ENCODE measurements at regions not wholly inside any gene's neighbourhood (a gene's known extent, or its start where the extent isn't known, plus 50 kb on each side); places are given as distances from the start of the nearest gene placed in this dataset.

GRCh38 chr9:110124439-110124838, 83.5 kb downstream of the C9orf152 start:
- TF ChIP-seq SUZ12 (IDR thresholded peaks at IDR 0.05) (no peak), FOXM1 (IDR thresholded peaks at IDR 0.05; ENCODE audit: borderline replicate concordance) (no peak), FOXK2 (IDR thresholded peaks at IDR 0.05) (no peak), TARDBP (IDR thresholded peaks at IDR 0.05) (no peak), FOXA1 (IDR thresholded peaks at IDR 0.05) (no peak), SP1 (IDR thresholded peaks at IDR 0.05) (no peak), BHLHE40 (IDR thresholded peaks at IDR 0.05; ENCODE audit: borderline replicate concordance) (no peak), L3MBTL2 (conservative IDR thresholded peaks at IDR 0.05) (no peak), ELF4 (IDR thresholded peaks at IDR 0.05) (no peak), ARNT (IDR thresholded peaks at IDR 0.05) (no peak), NFRKB (IDR thresholded peaks at IDR 0.05) (no peak), CTBP1 (IDR thresholded peaks at IDR 0.05; ENCODE audit: borderline replicate concordance) (no peak), ZNF384 (IDR thresholded peaks at IDR 0.05) (no peak), PKNOX1 (IDR thresholded peaks at IDR 0.05) (no peak)
